ENCODE measurements at regions not wholly inside any gene's neighbourhood (a gene's known extent, or its start where the extent isn't known, plus 50 kb on each side); places are given as distances from the start of the nearest gene placed in this dataset.

DNA sequence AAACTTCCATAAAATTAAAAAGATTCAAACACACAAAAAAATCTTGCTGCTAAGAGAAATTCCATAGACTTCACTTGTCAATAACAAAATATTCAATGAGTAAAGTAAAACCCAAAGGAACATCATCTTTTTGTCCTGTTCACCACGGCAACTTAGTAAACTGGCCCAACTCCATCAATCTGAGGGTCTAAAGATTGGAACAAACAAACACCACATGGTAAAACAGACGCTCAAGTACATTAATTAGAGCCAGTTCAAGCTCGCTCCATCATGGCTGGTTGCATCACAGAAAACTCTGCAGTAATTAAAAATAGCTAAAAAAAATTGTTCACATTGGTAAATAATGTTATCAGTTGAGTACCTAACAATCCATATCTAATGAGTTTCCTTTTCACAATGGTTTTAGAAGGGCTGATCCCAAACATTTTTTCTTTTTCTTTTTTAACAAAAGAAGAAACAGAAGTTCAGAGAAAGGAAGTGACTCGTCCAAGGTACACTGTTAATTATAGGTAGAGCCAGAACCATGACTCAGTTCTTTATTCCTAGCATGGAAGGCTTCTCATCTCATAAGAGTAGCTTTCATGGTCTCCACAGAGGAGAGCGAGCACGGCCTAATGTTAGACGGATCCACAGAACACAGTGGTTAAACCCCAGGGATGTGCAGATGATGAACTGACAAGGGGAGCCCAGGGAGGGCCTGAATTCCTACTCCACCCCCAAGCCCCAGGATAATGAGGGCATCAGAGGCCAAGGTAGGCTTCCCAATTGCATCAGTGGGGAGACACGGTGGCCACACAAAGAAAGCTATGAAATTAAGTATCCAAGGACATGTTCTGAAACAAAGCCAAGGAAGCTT, 79.2 kb upstream of the ARHGEF3 start:
- Histone ChIP-seq H3K36me3 (replicated peaks; ENCODE audit: low read depth, low read length) (no peaks in the 10 kb centered on the region), H2AFZ (ENCODE audit: low read depth, low read length) (no peak overlapping the region), H3K4me2 (ENCODE audit: low read length) (no peak overlapping the region), H3K4me3 (ENCODE audit: low read length) (no peak overlapping the region), H3K27ac (ENCODE audit: low read length) (no peak overlapping the region), H3K9ac (ENCODE audit: low read length) (no peak overlapping the region), H3K79me2 (ENCODE audit: low read length) (no peaks in the 10 kb centered on the region), H4K20me1 (ENCODE audit: insufficient read depth, low read length) (no peaks in the 10 kb centered on the region), H3K4me1 (ENCODE audit: low read length) (no peaks in the 10 kb centered on the region), H3K9me3 (ENCODE audit: insufficient read depth, low read length) (no peaks in the 10 kb centered on the region), H3K27me3 (ENCODE audit: low read depth, low read length) (no peaks in the 10 kb centered on the region)
- TF ChIP-seq, protein P1, sequence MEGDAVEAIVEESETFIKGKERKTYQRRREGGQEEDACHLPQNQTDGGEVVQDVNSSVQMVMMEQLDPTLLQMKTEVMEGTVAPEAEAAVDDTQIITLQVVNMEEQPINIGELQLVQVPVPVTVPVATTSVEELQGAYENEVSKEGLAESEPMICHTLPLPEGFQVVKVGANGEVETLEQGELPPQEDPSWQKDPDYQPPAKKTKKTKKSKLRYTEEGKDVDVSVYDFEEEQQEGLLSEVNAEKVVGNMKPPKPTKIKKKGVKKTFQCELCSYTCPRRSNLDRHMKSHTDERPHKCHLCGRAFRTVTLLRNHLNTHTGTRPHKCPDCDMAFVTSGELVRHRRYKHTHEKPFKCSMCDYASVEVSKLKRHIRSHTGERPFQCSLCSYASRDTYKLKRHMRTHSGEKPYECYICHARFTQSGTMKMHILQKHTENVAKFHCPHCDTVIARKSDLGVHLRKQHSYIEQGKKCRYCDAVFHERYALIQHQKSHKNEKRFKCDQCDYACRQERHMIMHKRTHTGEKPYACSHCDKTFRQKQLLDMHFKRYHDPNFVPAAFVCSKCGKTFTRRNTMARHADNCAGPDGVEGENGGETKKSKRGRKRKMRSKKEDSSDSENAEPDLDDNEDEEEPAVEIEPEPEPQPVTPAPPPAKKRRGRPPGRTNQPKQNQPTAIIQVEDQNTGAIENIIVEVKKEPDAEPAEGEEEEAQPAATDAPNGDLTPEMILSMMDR (IDR thresholded peaks at IDR 0.05; ENCODE audit: low read depth, low read length): no peak
- TF ChIP-seq EZH2phosphoT487 (IDR thresholded peaks at IDR 0.05; ENCODE audit: low read depth): no peak

DNA sequence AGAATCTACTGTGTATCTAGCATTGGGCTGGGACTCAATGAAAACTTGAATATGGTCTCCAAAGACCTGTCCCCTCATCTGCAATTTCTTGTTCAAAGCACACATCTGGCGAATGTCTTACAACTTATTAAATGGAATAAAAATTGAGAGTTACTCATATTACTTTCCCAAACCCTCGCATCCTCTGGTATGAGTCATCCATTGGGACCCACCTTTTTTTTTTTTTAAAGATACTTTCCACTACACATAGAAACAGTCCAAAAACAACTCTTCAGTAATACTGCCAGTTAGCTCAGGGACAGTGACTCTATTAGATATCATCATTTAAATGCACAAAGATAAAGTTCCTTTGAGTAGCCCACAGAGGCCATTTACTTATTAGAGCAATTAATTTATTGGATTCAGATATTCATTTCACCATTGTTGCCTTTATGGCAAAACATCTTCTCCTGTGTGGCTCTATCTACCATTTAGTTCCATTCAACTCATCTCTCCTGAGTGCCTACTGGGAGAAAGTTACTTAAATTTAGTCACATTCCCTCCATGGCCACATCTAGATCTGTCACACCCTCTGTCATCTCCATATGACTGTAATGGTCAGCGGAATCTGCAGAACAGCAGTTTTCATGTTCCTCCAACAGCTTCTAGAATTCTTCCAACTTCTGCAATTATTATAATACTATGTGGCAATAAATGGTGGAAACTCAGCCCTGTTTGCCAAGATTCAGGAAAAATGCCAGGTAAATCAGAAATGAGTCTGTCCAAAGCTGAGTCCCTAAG, 77.9 kb upstream of the ARHGEF3 start:
- Histone ChIP-seq H3K4me3 (ENCODE audit: low read length) (no peak overlapping the region), H4K20me1 (ENCODE audit: insufficient read depth, low read length) (no peaks in the 10 kb centered on the region), H3K27me3 (ENCODE audit: low read depth, low read length) (no peaks in the 10 kb centered on the region), H3K36me3 (replicated peaks; ENCODE audit: low read depth, low read length) (no peaks in the 10 kb centered on the region), H3K4me1 (ENCODE audit: low read length) (no peaks in the 10 kb centered on the region), H3K9me3 (ENCODE audit: insufficient read depth, low read length) (no peaks in the 10 kb centered on the region), H3K4me2 (ENCODE audit: low read length) (no peak overlapping the region), H2AFZ (ENCODE audit: low read depth, low read length) (no peak overlapping the region), H3K27ac (ENCODE audit: low read length) (no peak overlapping the region), H3K9ac (ENCODE audit: low read length) (no peak overlapping the region), H3K79me2 (ENCODE audit: low read length) (no peaks in the 10 kb centered on the region)
- TF ChIP-seq EZH2phosphoT487 (IDR thresholded peaks at IDR 0.05; ENCODE audit: low read depth): no peak
- TF ChIP-seq, protein P1 (IDR thresholded peaks at IDR 0.05; ENCODE audit: low read depth, low read length): no peak

DNA sequence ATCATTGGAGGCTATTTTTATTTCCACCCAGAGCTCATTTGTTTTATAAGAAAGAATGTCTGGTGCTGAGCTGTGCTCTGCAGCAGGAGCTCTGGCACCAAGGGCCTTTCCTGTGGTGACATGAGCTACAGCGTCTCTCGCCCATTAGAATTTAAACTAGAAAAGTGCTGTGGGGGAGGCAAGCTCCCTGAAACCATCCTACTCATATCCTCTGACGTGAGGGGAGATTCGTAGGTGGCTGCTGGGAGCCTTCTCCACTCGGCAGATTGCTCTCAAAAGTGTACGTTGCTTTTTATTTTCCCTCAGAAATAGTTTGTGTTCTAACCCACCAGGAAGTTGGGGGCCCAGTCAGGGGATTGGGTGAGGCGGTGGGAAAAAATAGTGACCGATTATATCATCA, 76.3 kb upstream of the ARHGEF3 start:
- TF ChIP-seq, protein P1 (IDR thresholded peaks at IDR 0.05; ENCODE audit: low read depth, low read length): no peak
- TF ChIP-seq EZH2phosphoT487 (IDR thresholded peaks at IDR 0.05; ENCODE audit: low read depth): no peak
- no peak overlapping the region for H3K4me3 ChIP-seq (ENCODE audit: low read length)
- H2AFZ ChIP-seq (ENCODE audit: low read depth, low read length): no peak overlapping the region
- H4K20me1 ChIP-seq (ENCODE audit: insufficient read depth, low read length): no peaks in the 10 kb centered on the region
- H3K36me3 ChIP-seq (replicated peaks; ENCODE audit: low read depth, low read length): no peaks in the 10 kb centered on the region
- no peaks in the 10 kb centered on the region for H3K4me1 ChIP-seq (ENCODE audit: low read length)
- no peaks in the 10 kb centered on the region for H3K27me3 ChIP-seq (ENCODE audit: low read depth, low read length)
- H3K4me2 ChIP-seq (ENCODE audit: low read length): no peak overlapping the region
- H3K9me3 ChIP-seq (ENCODE audit: insufficient read depth, low read length): no peaks in the 10 kb centered on the region
- H3K27ac ChIP-seq (ENCODE audit: low read length): no peak overlapping the region
- H3K79me2 ChIP-seq (ENCODE audit: low read length): no peaks in the 10 kb centered on the region
- no peak overlapping the region for H3K9ac ChIP-seq (ENCODE audit: low read length)

DNA sequence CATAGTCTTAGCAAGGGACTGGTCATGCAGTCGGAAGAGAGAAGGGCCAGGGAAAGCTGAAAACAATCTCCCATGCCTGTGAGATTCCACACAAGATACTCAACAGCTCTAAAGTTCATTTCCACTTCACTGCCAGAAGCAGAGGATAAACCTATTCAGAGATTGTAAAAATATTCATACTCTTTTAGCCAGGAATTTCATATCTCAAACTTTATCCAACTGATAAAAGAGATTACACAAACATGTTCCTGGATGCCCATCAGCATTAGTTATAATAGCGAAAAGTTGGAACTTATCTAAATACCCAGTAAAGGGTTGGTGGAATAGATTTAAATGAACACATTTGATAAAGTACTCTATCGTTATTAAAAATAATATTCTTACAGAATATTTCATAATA, 75.2 kb upstream of the ARHGEF3 start:
- Histone ChIP-seq H3K4me1 (ENCODE audit: low read length) (no peaks in the 10 kb centered on the region), H3K9me3 (ENCODE audit: insufficient read depth, low read length) (no peaks in the 10 kb centered on the region), H3K4me2 (ENCODE audit: low read length) (no peak overlapping the region), H3K4me3 (ENCODE audit: low read length) (no peak overlapping the region), H3K9ac (ENCODE audit: low read length) (no peak overlapping the region), H2AFZ (ENCODE audit: low read depth, low read length) (no peak overlapping the region), H3K27ac (ENCODE audit: low read length) (no peak overlapping the region), H3K79me2 (ENCODE audit: low read length) (no peaks in the 10 kb centered on the region), H3K36me3 (replicated peaks; ENCODE audit: low read depth, low read length) (no peaks in the 10 kb centered on the region), H4K20me1 (ENCODE audit: insufficient read depth, low read length) (no peaks in the 10 kb centered on the region), H3K27me3 (ENCODE audit: low read depth, low read length) (no peaks in the 10 kb centered on the region)
- no peak for TF ChIP-seq EZH2phosphoT487 (IDR thresholded peaks at IDR 0.05; ENCODE audit: low read depth)
- TF ChIP-seq, protein P1 (IDR thresholded peaks at IDR 0.05; ENCODE audit: low read depth, low read length): no peak
